ENCODE measurements at regions not wholly inside any gene's neighbourhood (a gene's known extent, or its start where the extent isn't known, plus 50 kb on each side); places are given as distances from the start of the nearest gene placed in this dataset.

GRCh38 chr2:60095903-60096302 lies 457.6 kb downstream of the BCL11A start:
- no peak for TF ChIP-seq CTCF (IDR thresholded peaks at IDR 0.05; ENCODE audit: low read length)
- TF ChIP-seq EZH2 (optimal IDR thresholded peaks at IDR 0.05; ENCODE audit: low read depth, low read length), result no peak
- no peak for TF ChIP-seq EZH2phosphoT487 (IDR thresholded peaks at IDR 0.05; ENCODE audit: low read length)

Data from MM.1S (cell line).